GM21737 (cell line): ENCODE measurements at regions not wholly inside any gene's neighbourhood (a gene's known extent, or its start where the extent isn't known, plus 50 kb on each side); places are given as distances from the start of the nearest gene placed in this dataset.

ENCODE experiments used
- ATAC-seq: cut with Tn5 transposase; IDR thresholded peaks from one replicate; pipeline ENCODE4 v1.9.1; 2021; ENCODE audit warnings: mild to moderate bottlenecking, moderate library complexity; ENCODE audit not compliant: unreplicated experiment

- no peak for ATAC-seq
Measured at GRCh38 chr1:56235909-56236510, 343.4 kb downstream of the PLPP3 start.

- ATAC-seq, result no peak
Measured at GRCh38 chr1:56229186-56229585, 350.2 kb downstream of the PLPP3 start.

DNA sequence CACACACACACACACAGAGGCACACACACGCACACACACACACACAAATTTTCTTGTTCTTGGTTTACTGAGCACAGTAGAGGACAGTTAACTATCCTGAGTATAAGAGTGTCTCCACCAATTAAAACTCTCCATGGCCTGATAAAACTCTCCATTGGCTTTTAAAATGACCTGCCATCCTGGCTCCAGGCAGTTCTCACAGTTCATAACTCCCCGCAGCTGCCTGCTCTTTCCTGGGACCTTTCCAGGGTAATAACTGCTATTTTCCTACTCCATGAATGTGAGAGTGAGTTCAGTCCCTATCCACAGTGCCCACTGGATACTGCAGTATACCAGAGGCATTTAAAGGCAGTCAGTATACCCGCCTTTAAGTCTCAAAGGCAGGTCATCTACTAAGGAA, 351.5 kb downstream of the PLPP3 start:
- no peak for ATAC-seq

DNA sequence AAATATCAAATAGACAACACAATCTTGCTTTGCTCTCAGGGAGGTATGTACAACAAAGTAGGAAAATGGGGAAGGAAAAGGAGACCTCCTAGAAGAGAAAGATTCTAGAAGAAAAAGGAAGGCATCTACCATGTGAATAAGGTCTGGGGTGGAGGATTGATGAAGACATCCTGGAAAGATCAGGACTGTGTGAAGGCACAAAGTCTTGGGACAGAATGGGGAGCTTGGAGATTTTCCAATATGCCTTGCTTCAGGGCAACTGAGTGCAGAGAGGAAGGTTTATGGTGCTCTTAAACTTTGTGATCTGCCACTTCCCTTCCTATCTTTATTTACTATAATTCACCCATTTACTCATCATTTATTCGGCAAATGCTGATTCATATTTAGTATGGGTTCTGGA, 352.0 kb downstream of the PLPP3 start:
- ATAC-seq, result no peak

- ATAC-seq, result no peak
Measured at GRCh38 chr1:56225964-56226815, 353.2 kb downstream of the PLPP3 start.

- no peak for ATAC-seq
Measured at GRCh38 chr1:56223968-56224367, 355.4 kb downstream of the PLPP3 start.

- ATAC-seq, result no peak
Measured at GRCh38 chr1:56222914-56223540, 356.3 kb downstream of the PLPP3 start.

DNA sequence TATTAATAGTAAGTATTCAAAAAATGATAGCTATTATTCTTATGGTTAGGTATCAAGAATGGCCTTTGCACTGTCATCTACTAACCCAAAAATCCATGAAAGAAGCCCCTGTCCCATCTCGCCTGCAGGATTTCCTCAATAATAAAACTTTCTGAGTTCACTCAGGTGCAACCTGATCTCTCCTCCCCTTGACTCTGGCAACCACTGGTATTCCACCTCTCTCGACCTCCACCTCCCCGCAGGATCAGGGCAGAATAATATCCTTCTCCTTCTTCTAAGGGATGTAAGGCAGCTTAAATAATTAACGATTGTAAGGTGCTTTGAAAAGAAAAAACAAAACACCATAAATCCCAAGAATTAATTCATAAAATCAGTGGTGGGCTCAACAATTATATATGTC, 359.3 kb downstream of the PLPP3 start:
- ATAC-seq, result no peak

- no peak for ATAC-seq
Measured at GRCh38 chr1:56218023-56218422, 361.3 kb downstream of the PLPP3 start.

DNA sequence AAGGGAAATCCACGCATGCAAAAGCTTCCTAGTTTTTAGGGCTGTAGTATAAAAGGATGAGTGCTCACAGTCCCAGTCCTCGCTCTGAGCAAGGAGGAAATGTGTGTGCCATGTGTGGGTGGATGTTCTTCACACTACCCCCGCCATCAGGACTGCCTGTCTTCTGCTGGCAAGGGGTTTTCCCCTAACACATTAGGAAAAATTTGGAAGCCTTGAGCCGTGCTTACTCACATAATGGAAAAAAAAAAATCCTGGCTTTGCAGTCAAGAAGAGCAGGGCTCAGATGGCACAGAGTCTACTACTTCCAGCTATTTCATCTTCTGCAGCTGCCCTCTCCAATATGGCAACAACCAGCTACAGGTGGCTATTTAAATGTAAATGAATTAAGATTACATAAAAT, 363.1 kb downstream of the PLPP3 start:
- no peak for ATAC-seq

GRCh38 chr1:56215771-56216170, 363.6 kb downstream of the PLPP3 start:
- no peak for ATAC-seq

- no peak for ATAC-seq
Measured at GRCh38 chr1:56215086-56215485, 364.3 kb downstream of the PLPP3 start.

- no peak for ATAC-seq
Measured at GRCh38 chr1:56213068-56213467, 366.3 kb downstream of the PLPP3 start.

GRCh38 chr1:56212143-56212542, 367.2 kb downstream of the PLPP3 start:
- no peak for ATAC-seq

DNA sequence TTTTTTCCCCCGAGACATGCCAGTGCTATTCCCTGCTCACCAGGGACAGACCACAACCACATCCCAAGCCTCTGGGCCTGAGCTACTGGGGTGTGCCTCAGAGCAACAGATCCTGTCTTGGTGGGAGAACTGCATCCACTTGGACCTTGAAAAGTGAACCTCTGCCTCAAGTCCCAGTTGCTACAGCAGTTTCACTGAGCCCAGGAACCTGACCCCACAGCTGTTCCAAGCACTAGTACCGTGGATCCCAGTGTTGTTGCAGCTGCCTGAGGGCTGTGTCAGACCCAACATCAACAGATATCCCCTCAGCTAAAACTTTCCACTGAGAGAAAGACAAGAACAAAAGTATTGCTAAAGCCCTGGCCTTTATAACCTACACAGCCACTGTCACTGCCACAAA, 373.0 kb downstream of the PLPP3 start:
- no peak for ATAC-seq

DNA sequence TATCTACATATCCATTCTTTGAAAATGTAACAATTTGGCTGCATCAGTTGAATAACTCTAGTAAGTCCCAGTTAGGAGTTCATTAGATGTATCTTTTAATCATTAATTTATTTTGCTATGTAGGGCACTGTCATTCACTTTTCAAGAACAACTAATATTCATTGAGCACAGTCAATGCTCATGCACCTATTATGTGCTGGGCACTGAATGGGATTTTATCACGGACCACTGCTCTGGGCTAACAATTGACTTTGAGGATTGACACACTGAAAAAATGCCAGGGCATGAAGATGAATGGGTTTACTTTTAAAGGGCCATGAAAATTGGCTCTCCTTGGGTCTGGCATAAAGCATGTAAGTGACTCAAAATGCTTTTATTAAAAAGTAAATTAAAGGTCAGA, 375.2 kb downstream of the PLPP3 start:
- ATAC-seq, result no peak

DNA sequence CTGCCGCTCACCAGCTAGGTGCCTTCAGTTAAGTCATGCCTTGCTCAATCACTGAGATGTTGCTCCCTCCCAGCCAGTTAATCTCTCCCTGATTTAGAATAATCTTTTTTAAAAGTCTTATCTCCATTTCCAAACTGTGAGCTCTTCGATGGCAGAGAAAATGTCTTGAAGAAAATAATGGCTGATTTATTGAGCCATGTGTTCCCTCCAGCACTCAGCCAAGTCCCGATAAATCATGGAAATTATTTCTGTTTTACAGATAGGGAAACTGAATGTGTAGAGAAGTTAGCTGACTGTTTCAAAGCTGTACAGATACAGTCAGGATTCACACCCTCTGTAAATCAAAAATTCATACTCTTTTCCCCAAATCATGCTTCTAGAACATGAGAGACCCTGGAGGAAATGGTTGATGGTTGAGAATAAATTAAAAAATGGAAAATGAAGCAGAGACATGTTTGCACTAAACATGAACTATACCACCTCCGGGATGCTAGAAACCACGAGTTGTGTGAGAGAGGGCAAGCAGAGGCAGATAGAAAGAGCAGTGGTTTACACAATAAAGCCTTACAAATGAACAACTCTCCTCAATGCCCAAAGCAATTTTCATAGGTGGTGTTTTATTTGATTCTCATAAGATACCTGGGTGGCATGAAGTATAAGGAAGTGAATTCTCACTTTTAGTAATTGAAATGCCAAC, 376.4 kb downstream of the PLPP3 start:
- no peak for ATAC-seq

- ATAC-seq, result no peak
Measured at GRCh38 chr1:56202186-56202585, 377.2 kb downstream of the PLPP3 start.

DNA sequence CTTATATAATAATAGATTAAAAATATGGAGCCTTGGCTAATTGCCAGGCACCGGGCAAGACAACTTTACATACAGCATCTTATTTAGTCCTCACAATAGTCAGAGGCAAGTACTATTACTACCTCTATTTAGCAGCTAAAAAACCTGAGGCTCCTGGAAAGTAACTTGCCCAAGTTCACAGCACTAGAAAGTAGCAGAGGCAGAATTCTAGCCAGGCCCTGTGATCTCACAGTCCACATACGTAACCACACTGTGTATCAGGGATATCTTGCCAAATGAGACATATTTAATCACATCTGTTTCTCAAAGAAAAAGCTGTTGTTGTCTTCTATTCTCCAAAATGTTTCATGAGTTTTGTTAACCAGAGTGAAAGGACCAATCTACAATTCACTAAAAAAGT, 378.5 kb downstream of the PLPP3 start:
- ATAC-seq, result no peak

DNA sequence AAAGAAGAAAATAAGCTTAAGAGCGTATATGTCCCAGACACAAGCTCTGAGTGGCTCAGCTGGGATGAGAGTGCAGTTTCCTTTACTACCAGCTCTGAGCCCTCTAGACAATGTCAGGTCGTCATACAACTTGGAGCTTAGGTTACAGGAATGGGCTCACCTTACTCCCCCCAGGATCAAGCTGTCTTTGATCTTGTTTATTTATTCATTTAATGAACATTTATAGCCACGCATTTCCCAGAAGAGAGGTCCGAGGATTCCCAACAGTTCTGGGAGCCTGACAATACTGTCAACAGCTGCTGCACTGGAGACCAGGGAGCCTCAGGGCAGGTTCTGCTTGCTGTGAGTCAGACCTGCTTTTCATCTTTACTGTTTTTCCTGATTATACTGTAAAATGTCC, 378.9 kb downstream of the PLPP3 start:
- no peak for ATAC-seq

- no peak for ATAC-seq
Measured at GRCh38 chr1:56199956-56200355, 379.4 kb downstream of the PLPP3 start.

DNA sequence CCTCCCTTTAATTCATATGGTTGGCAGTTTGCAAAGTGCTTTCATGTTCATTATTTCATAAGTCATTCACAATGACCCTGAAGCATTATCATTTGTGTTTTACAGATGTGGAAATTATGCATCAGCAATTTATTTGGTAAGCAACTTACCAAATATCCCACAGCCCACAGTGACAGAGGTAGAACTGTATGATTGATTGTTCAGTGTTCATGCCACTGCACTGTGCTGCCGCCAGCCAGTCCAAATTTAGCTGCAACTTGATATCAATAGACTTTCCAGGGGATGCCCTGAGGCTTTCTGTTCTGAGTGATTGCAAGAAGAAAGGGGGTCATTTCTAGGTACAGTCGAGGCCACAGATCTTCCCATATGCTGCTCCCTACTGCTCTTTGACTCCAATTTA, 380.3 kb downstream of the PLPP3 start:
- no peak for ATAC-seq
